ENCODE measurements at regions not wholly inside any gene's neighbourhood (a gene's known extent, or its start where the extent isn't known, plus 50 kb on each side); places are given as distances from the start of the nearest gene placed in this dataset.
"Not testable (repeated sequence)": the region's sequence is repeated elsewhere in the genome, so short reads cannot be mapped to it uniquely, and the experiment has no call there.

- TF ChIP-seq CTCF (optimal IDR thresholded peaks at IDR 0.05 in 1 of 3, IDR thresholded peaks at IDR 0.05 in 1 of 3, conservative IDR thresholded peaks at IDR 0.05 in 1 of 3; ENCODE audit: extremely low read depth in 1 of 3, insufficient read depth in 2 of 3, low read length in 3 of 3); EZH2 (IDR thresholded peaks at IDR 0.05; ENCODE audit: low read length): not testable (repeated sequence)
Measured at GRCh38 chr10:53504492-53504891, 731.9 kb upstream of the MBL2 start.
